Type B pancreatic cell (in vitro differentiated cells): ENCODE measurements at regions not wholly inside any gene's neighbourhood (a gene's known extent, or its start where the extent isn't known, plus 50 kb on each side); places are given as distances from the start of the nearest gene placed in this dataset.

Source experiments
- DNase-seq: peaks from one replicate; pipeline ENCODE4 v3.0.0; 2021; ENCODE audit warnings: mixed read lengths; ENCODE audit not compliant: unreplicated experiment; ENCODE audit errors: extremely low spot score
- H3K27ac Mint-ChIP-seq: 2 replicates; pipeline ENCODE4 v1.8.0; 2021; ENCODE audit warnings: mild to moderate bottlenecking, mixed read lengths
- H3K27me3 Mint-ChIP-seq: 2 replicates; pipeline ENCODE4 v1.8.0; 2021; ENCODE audit warnings: mixed read lengths
- H3K36me3 Mint-ChIP-seq: 2 replicates; pipeline ENCODE4 v1.8.0; 2021; ENCODE audit warnings: mixed read lengths
- H3K4me1 Mint-ChIP-seq: one replicate; pipeline ENCODE4 v1.8.0; 2021; ENCODE audit warnings: mixed read lengths; ENCODE audit not compliant: unreplicated experiment
- H3K4me3 Mint-ChIP-seq: 2 replicates; pipeline ENCODE4 v1.8.0; 2021; ENCODE audit warnings: mild to moderate bottlenecking, mixed read lengths
- H3K9me3 Mint-ChIP-seq: 2 replicates; pipeline ENCODE4 v1.8.0; 2021; ENCODE audit warnings: mixed read lengths
- TF ChIP-seq, protein P1 (sequence below): fragments of 200-600 bp; sonication (generic); conservative IDR thresholded peaks from 2 replicates; pipeline ENCODE4 v1.5.0; 2021; ENCODE audit warnings: antibody characterized with exemption, mild to moderate bottlenecking

DNA sequence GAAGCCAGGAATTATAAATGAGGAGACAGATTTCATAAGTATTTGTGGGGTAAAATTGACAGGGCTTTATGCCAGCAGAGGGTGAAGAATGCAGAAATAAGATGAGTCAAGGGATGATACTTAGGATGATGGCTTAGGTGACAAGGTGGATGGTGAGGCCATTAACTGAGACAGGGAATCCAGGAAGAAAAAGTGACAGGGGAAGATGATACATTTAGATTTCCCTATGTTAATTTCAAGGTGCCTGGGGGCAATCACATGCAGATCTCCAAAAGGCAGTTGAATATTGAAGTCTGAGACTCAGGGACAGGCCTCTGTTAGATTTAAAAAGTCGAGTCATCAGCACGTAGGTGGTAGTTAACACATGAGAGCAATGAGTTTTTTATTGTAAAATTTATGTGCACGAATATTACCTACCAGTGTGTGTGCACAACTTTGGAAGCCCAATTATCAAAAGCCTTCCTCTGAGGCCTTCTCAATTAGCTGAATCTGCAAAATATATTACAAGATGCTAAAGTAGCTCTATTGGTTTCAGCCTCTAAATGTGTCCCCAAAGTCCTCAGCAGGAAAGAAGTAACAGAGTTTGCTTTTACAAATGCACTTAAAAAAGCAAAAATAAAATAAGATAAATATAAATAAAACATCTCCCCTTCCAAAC lies 67.9 kb upstream of the CHL1 start:
- H3K27me3 Mint-ChIP-seq: no peaks in the 10 kb centered on the region
- H3K36me3 Mint-ChIP-seq: no peaks in the 10 kb centered on the region
- TF ChIP-seq, protein P1, sequence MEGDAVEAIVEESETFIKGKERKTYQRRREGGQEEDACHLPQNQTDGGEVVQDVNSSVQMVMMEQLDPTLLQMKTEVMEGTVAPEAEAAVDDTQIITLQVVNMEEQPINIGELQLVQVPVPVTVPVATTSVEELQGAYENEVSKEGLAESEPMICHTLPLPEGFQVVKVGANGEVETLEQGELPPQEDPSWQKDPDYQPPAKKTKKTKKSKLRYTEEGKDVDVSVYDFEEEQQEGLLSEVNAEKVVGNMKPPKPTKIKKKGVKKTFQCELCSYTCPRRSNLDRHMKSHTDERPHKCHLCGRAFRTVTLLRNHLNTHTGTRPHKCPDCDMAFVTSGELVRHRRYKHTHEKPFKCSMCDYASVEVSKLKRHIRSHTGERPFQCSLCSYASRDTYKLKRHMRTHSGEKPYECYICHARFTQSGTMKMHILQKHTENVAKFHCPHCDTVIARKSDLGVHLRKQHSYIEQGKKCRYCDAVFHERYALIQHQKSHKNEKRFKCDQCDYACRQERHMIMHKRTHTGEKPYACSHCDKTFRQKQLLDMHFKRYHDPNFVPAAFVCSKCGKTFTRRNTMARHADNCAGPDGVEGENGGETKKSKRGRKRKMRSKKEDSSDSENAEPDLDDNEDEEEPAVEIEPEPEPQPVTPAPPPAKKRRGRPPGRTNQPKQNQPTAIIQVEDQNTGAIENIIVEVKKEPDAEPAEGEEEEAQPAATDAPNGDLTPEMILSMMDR: no peak
- H3K4me1 Mint-ChIP-seq: no peaks in the 10 kb centered on the region
- DNase-seq: no peak
- no peaks in the 10 kb centered on the region for H3K9me3 Mint-ChIP-seq
- no peak overlapping the region for H3K27ac Mint-ChIP-seq
- H3K4me3 Mint-ChIP-seq: no peak overlapping the region

DNA sequence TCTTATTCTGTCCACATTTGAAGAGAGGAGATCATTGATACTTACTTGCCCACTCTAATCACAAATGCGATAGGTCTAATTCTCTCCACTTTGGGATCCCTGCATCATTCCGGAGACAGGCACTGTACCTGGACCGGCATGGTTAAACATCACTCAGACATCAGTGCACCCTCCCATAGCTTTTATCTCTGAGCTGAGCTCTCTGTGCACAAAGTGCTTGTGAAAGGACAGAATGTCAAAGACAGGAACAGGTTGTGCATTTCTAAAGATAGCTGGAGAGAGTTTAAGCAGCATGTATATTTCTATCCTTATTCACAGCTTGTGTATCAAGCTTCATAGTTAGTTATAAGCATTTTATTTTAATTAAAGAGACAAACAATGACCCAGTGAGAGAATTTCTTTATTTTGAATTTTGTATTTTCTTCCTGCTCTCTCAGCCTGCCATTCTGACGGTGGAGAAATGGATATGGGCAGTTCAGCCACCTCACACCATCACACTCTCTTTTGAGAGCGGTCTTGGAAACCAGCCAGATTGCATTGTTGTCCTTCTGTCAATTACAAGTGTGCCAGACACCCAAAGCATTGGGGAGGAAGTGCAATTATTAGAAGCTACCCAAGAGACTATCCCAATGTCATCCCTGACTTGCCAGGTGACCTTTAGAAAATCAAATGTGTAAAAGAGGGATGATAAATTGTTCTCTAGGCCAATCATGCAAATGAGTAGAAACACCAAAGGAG lies 65.2 kb upstream of the CHL1 start:
- TF ChIP-seq, protein P1: no peak
- no peaks in the 10 kb centered on the region for H3K36me3 Mint-ChIP-seq
- no peak for DNase-seq
- no peaks in the 10 kb centered on the region for H3K9me3 Mint-ChIP-seq
- H3K27me3 Mint-ChIP-seq: no peaks in the 10 kb centered on the region
- no peak overlapping the region for H3K4me3 Mint-ChIP-seq
- no peak overlapping the region for H3K27ac Mint-ChIP-seq
- H3K4me1 Mint-ChIP-seq: no peaks in the 10 kb centered on the region

DNA sequence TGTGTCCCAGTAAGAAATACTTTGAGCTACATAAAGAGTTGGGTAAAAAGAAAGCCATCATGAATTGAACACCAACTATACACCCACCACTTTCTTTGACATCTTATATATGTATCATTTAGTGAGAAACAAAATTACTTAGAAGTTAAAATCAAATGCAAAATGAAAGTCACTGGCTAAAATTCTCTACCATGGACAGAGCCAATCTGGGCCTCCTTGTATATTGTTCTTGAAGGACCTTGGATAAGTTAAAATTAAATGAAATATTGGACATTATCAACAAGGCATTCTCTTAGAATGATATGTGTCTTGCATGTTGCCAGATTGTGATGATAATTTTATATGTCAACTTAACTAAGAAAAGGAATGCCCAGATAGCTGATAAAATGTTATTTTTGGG lies 64.2 kb upstream of the CHL1 start:
- TF ChIP-seq, protein P1: no peak
- Mint-ChIP-seq H3K27me3 (no peaks in the 10 kb centered on the region), H3K36me3 (no peaks in the 10 kb centered on the region), H3K27ac (no peak overlapping the region), H3K4me1 (no peaks in the 10 kb centered on the region), H3K4me3 (no peak overlapping the region), H3K9me3 (no peaks in the 10 kb centered on the region)
- no peak for DNase-seq

DNA sequence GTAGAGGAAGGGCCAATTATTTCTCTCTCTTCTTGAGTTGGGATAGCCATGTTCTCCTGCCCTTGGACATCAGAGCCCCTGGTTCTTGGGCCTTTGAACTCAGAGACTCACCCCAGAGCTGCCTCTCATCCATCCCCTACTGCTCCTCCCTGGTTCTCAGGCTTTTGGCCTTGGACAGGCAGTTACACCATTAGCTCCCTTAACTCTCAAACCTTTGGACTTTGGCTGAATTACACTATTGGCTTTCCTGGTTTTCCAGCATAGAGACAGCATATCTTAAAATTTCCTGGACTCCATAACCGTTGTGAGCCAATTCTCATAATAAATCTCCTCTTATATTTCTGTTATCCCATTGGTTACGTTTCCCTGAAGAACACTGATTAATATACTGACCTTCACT lies 63.7 kb upstream of the CHL1 start:
- Mint-ChIP-seq H3K36me3 (no peaks in the 10 kb centered on the region), H3K4me3 (no peak overlapping the region), H3K27ac (no peak overlapping the region), H3K4me1 (no peaks in the 10 kb centered on the region), H3K27me3 (no peaks in the 10 kb centered on the region), H3K9me3 (no peaks in the 10 kb centered on the region)
- TF ChIP-seq, protein P1: no peak
- no peak for DNase-seq

DNA sequence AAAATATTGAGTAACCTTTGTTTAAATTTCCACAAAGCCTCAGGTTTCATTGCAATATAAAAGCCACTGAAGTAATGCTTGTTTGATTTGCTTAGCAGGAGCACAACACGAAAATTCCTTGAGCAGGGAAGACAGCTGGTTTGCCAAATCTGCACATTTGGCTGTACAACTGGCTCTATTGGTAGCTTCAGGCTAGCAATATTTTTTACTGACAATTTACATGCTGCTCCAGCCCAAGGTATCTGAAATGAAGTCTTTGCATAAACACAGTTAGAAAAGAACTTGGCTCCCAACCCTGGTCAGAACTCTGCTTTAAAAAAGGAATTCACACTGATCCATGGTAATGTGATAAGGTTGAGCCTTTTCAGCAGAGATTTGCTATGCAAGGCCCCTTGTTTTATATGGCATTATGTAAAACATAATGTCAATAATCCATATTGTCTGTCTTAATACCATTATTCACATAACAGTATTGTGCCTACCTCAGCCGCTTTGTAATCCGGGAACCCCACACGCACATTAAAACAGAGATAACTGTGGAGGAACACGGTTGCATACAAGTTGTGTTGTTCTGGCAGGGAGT lies 55.7 kb upstream of the CHL1 start:
- no peak overlapping the region for H3K4me3 Mint-ChIP-seq
- no peaks in the 10 kb centered on the region for H3K36me3 Mint-ChIP-seq
- no peaks in the 10 kb centered on the region for H3K4me1 Mint-ChIP-seq
- DNase-seq: no peak
- no peak overlapping the region for H3K27ac Mint-ChIP-seq
- H3K27me3 Mint-ChIP-seq: peaks cover 9% of the 10 kb centered on the region
- TF ChIP-seq, protein P1: no peak
- H3K9me3 Mint-ChIP-seq: no peaks in the 10 kb centered on the region
